ENCODE measurements at regions not wholly inside any gene's neighbourhood (a gene's known extent, or its start where the extent isn't known, plus 50 kb on each side); places are given as distances from the start of the nearest gene placed in this dataset.

DNA sequence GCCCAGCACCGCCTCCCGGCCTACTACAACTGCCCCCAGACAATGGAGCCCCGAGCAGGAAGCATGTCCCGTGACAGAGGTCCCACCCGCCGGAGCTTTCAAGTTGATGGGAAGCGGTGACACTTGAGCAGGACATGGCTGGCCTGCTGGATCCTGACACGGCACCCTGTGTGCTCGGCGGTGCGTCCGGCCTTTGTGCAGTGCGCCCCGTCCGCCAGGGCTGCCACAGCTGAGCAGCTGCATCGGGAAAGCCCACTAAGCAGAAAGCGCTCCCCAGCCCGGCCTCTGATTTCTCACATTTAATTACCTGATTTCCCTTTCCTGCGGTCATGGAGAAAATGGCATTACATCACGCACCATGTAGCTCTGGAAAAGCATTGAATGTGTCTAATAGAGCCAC lies 611.9 kb downstream of the IRX1 start:
- TF ChIP-seq, protein P1, sequence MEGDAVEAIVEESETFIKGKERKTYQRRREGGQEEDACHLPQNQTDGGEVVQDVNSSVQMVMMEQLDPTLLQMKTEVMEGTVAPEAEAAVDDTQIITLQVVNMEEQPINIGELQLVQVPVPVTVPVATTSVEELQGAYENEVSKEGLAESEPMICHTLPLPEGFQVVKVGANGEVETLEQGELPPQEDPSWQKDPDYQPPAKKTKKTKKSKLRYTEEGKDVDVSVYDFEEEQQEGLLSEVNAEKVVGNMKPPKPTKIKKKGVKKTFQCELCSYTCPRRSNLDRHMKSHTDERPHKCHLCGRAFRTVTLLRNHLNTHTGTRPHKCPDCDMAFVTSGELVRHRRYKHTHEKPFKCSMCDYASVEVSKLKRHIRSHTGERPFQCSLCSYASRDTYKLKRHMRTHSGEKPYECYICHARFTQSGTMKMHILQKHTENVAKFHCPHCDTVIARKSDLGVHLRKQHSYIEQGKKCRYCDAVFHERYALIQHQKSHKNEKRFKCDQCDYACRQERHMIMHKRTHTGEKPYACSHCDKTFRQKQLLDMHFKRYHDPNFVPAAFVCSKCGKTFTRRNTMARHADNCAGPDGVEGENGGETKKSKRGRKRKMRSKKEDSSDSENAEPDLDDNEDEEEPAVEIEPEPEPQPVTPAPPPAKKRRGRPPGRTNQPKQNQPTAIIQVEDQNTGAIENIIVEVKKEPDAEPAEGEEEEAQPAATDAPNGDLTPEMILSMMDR (IDR thresholded peaks at IDR 0.05) = no peak
- TF ChIP-seq POLR2A (IDR thresholded peaks at IDR 0.05) = no peak

Data from esophagus squamous epithelium (tissue), 4 donors.